ENCODE measurements at regions not wholly inside any gene's neighbourhood (a gene's known extent, or its start where the extent isn't known, plus 50 kb on each side); places are given as distances from the start of the nearest gene placed in this dataset.

GRCh38 chr1:232554409-232554808, 75.5 kb downstream of the SIPA1L2 start:
- TF ChIP-seq CTCF (IDR thresholded peaks at IDR 0.05): no peak

GRCh38 chr1:232553809-232554208, 76.1 kb downstream of the SIPA1L2 start:
- no peak for TF ChIP-seq CTCF (IDR thresholded peaks at IDR 0.05)

GRCh38 chr1:232553050-232553754, 76.7 kb downstream of the SIPA1L2 start:
- TF ChIP-seq CTCF (IDR thresholded peaks at IDR 0.05): no peak

GRCh38 chr1:232551386-232551785, 78.5 kb downstream of the SIPA1L2 start:
- no peak for TF ChIP-seq CTCF (IDR thresholded peaks at IDR 0.05)

GRCh38 chr1:232550007-232550406, 79.9 kb downstream of the SIPA1L2 start:
- no peak for TF ChIP-seq CTCF (IDR thresholded peaks at IDR 0.05)

- TF ChIP-seq CTCF (IDR thresholded peaks at IDR 0.05): no peak
Measured at GRCh38 chr1:232548691-232549090, 81.2 kb downstream of the SIPA1L2 start.

- no peak for TF ChIP-seq CTCF (IDR thresholded peaks at IDR 0.05)
Measured at GRCh38 chr1:232547938-232548484, 81.9 kb downstream of the SIPA1L2 start.

Measured in LNCAP (cell line).